ENCODE measurements at regions not wholly inside any gene's neighbourhood (a gene's known extent, or its start where the extent isn't known, plus 50 kb on each side); places are given as distances from the start of the nearest gene placed in this dataset.
"Not testable (repeated sequence)": the region's sequence is repeated elsewhere in the genome, so short reads cannot be mapped to it uniquely, and the experiment has no call there.

DNA sequence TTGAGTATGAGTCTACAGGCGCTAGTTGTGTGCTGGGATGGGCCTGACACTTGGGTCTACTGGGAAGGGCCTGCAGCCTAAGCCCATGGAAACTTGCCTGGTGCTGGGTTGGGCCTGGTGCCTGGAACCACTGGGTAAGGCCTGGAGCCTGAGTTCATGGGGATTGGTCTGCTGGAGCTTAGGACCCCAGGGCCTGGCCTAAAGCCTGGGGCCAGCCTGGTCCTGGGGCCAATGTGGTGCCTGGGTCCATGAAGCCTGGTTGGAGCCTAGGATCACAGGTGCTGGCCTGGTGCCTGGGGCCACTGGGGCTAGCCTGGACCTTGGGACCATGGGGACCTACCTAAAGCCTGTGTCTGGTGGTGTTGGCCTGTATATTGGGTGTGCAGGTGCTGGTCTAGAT is 270.3 kb upstream of the GRIA3 start:
- no peaks in the 10 kb centered on the region for H3K27me3 Mint-ChIP-seq (ENCODE audit: low read depth)
- no peak overlapping the region for H3K4me3 Mint-ChIP-seq
- no peaks in the 10 kb centered on the region for H3K9me3 Mint-ChIP-seq
- no peaks in the 10 kb centered on the region for H3K4me1 Mint-ChIP-seq (ENCODE audit: low read depth)
- no peak for ATAC-seq
- no peaks in the 10 kb centered on the region for H3K36me3 Mint-ChIP-seq (ENCODE audit: insufficient read depth)
- DNase-seq = no peak

GRCh38 chrX:122914256-122914655 is 269.8 kb upstream of the GRIA3 start:
- no peak for DNase-seq
- no peaks in the 10 kb centered on the region for H3K9me3 Mint-ChIP-seq
- no peaks in the 10 kb centered on the region for H3K4me1 Mint-ChIP-seq (ENCODE audit: low read depth)
- H3K4me3 Mint-ChIP-seq = no peak overlapping the region
- H3K36me3 Mint-ChIP-seq (ENCODE audit: insufficient read depth) = no peaks in the 10 kb centered on the region
- ATAC-seq = no peak
- H3K27me3 Mint-ChIP-seq (ENCODE audit: low read depth) = no peaks in the 10 kb centered on the region

DNA sequence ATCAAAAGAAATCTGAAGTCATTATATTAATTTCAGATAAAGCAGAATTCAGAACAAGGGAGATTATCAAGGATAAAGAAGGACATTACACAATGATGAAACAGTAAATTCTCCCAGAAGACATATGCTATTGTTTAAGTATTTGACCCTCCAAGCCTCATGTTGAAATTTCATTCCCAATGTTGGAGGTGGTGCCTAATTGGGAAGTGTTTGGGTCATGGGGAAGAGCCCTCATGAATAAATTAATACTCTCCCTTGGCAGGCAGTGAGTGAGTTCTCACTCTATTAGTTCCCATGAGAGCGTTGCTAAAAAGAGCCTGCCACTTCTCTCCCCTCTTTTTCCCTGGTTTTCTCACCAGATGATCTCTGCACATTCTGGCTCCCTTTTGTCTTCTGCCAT is 249.9 kb upstream of the GRIA3 start:
- H3K4me3 Mint-ChIP-seq = no peak overlapping the region
- no peaks in the 10 kb centered on the region for H3K36me3 Mint-ChIP-seq (ENCODE audit: insufficient read depth)
- no peaks in the 10 kb centered on the region for H3K4me1 Mint-ChIP-seq (ENCODE audit: low read depth)

GRCh38 chrX:122940199-122940598 is 243.9 kb upstream of the GRIA3 start:
- Mint-ChIP-seq H3K4me3 (no peak overlapping the region), H3K9me3 (no peaks in the 10 kb centered on the region), H3K36me3 (ENCODE audit: insufficient read depth) (no peaks in the 10 kb centered on the region), H3K4me1 (ENCODE audit: low read depth) (no peaks in the 10 kb centered on the region), H3K27me3 (ENCODE audit: low read depth) (no peaks in the 10 kb centered on the region)
- DNase-seq (no peak), ATAC-seq (no peak)

More for the DNA sequence above, 249.9 kb upstream of the GRIA3 start:
- Mint-ChIP-seq H3K9me3 (no peaks in the 10 kb centered on the region), H3K27me3 (ENCODE audit: low read depth) (no peaks in the 10 kb centered on the region)
- DNase-seq (no peak), ATAC-seq (no peak)

GRCh38 chrX:122941806-122942205 is 242.3 kb upstream of the GRIA3 start:
- DNase-seq (no peak), ATAC-seq (no peak)
- no peaks in the 10 kb centered on the region for H3K27me3 Mint-ChIP-seq (ENCODE audit: low read depth)
- H3K4me3 Mint-ChIP-seq = no peak overlapping the region
- no peaks in the 10 kb centered on the region for H3K36me3 Mint-ChIP-seq (ENCODE audit: insufficient read depth)
- H3K9me3 Mint-ChIP-seq = no peaks in the 10 kb centered on the region
- no peaks in the 10 kb centered on the region for H3K4me1 Mint-ChIP-seq (ENCODE audit: low read depth)

- Mint-ChIP-seq H3K9me3 (no peaks in the 10 kb centered on the region), H3K4me3 (no peak overlapping the region)
These were observed 240.2 kb upstream of the GRIA3 start for GRCh38 chrX:122943918-122944317.

DNA sequence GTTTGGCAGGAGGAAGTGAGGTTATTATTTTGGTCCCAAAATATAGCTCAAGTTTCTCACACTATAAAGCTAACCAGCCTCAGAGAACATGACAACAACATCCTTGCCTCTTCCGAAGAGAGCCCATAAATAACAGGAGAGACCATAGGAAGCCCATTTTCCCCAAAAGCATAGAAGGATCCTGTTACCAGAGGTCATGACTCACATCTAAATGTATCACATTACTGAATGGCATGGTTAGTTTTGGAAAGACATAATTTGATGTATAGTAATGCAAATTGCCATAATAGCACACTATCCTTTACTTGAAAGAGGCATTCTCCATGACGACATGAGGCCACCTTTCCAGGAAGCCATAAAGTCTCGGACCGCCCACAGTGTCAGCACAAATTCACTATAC is 238.8 kb upstream of the GRIA3 start:
- no peak for ATAC-seq
- DNase-seq = no peak
- Mint-ChIP-seq H3K27me3 (ENCODE audit: low read depth) (no peaks in the 10 kb centered on the region), H3K4me3 (no peak overlapping the region), H3K9me3 (no peaks in the 10 kb centered on the region), H3K4me1 (ENCODE audit: low read depth) (no peaks in the 10 kb centered on the region), H3K36me3 (ENCODE audit: insufficient read depth) (no peaks in the 10 kb centered on the region)

More at GRCh38 chrX:122943918-122944317, 240.2 kb upstream of the GRIA3 start:
- H3K27me3 Mint-ChIP-seq (ENCODE audit: low read depth) = no peaks in the 10 kb centered on the region
- ATAC-seq (no peak), DNase-seq (no peak)
- H3K4me1 Mint-ChIP-seq (ENCODE audit: low read depth) = no peaks in the 10 kb centered on the region
- no peaks in the 10 kb centered on the region for H3K36me3 Mint-ChIP-seq (ENCODE audit: insufficient read depth)

DNA sequence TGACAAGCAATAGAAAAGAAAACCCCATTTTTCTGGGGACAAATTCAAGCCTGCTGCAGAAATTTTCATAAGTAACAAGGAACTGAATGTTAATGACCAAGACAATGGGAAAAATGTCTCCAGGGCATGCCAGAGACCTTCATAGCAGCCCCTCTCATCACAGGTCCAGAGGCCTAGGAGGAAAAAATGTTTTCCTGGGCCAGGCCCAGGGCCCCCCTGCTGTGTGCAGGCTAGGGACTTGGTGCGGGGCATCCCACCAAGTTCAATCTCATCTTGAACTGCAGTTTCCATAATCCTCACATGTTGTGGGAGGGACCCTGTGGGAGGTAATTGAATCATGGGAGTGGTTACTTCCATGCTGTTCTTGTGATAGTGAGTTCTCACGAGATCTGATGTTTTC is 211.5 kb upstream of the GRIA3 start:
- Mint-ChIP-seq H3K36me3 (ENCODE audit: insufficient read depth) (no peaks in the 10 kb centered on the region), H3K27me3 (ENCODE audit: low read depth) (no peaks in the 10 kb centered on the region), H3K4me1 (ENCODE audit: low read depth) (no peaks in the 10 kb centered on the region), H3K4me3 (no peak overlapping the region), H3K9me3 (peaks cover 9% of the 10 kb centered on the region)
- ATAC-seq (no peak), DNase-seq (no peak)

- Mint-ChIP-seq H3K4me1 (ENCODE audit: low read depth) (no peaks in the 10 kb centered on the region), H3K27me3 (ENCODE audit: low read depth) (no peaks in the 10 kb centered on the region), H3K36me3 (ENCODE audit: insufficient read depth) (no peaks in the 10 kb centered on the region), H3K4me3 (no peak overlapping the region), H3K9me3 (no peaks in the 10 kb centered on the region)
- DNase-seq (no peak), ATAC-seq (no peak)
These were observed 201.6 kb upstream of the GRIA3 start for GRCh38 chrX:122982521-122982920.

- ATAC-seq; H3K4me3 Mint-ChIP-seq; H3K4me1 Mint-ChIP-seq (ENCODE audit: low read depth); H3K27me3 Mint-ChIP-seq (ENCODE audit: low read depth); H3K36me3 Mint-ChIP-seq (ENCODE audit: insufficient read depth); H3K9me3 Mint-ChIP-seq; DNase-seq: not testable (repeated sequence)
These were observed 181.2 kb upstream of the GRIA3 start for GRCh38 chrX:123002844-123003243.

DNA sequence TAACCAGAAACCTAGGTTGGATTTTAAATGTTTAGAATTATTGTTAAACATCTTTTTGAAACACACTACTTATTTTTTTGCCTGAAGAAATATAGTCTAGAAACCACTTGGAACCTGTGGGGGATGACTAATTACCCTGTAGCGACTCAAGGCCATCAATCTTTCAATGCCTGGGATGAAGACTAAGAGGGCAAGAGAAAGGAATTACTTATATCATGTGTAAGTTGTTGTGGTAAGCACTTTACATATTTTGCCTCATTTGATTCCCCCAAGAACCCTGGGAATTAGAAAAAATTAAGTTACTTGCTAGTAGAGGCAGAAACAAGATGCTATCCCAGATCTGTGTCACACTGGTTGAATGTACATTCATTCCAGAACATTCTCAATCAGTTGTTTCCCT is 170.9 kb upstream of the GRIA3 start:
- DNase-seq (no peak), ATAC-seq (no peak)
- H3K27me3 Mint-ChIP-seq (ENCODE audit: low read depth) = no peaks in the 10 kb centered on the region
- H3K4me3 Mint-ChIP-seq = no peak overlapping the region
- H3K9me3 Mint-ChIP-seq = peaks cover 6% of the 10 kb centered on the region
- no peaks in the 10 kb centered on the region for H3K4me1 Mint-ChIP-seq (ENCODE audit: low read depth)
- no peaks in the 10 kb centered on the region for H3K36me3 Mint-ChIP-seq (ENCODE audit: insufficient read depth)

- ATAC-seq = no peak
- H3K9me3 Mint-ChIP-seq = no peaks in the 10 kb centered on the region
- H3K27me3 Mint-ChIP-seq (ENCODE audit: low read depth) = no peaks in the 10 kb centered on the region
- H3K36me3 Mint-ChIP-seq (ENCODE audit: insufficient read depth) = no peaks in the 10 kb centered on the region
- H3K4me1 Mint-ChIP-seq (ENCODE audit: low read depth) = no peaks in the 10 kb centered on the region
- H3K4me3 Mint-ChIP-seq = no peak overlapping the region
- no peak for DNase-seq
These were observed 147.7 kb upstream of the GRIA3 start for GRCh38 chrX:123036401-123036800.

DNA sequence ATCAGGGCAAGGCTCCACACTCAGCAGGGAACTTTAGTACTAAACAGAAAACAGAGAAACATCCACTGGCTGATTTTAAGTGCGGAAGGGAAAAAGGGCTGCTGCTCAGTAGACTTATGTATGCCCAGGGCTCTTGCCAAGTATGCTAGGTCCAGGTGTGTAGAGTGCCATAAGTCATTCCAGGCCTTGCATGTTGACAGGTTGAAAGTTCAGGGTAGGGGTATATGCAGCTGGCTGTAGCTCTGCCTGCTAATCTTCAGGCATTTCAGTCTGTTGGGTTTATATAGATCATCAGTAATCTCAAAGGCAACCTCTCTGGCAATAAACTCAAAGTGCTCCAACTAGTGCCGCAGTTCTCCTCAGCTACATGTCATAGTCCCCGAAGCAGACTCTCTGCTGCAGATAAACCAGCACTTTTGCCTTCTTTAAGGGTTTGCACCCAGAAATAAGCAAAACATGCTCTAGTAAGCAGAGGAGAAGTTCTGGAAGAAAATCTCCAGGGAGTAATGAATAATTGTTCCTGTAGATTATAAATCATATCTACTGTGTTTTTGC is 134.9 kb upstream of the GRIA3 start:
- ATAC-seq (no peak), DNase-seq (no peak)
- Mint-ChIP-seq H3K9me3 (no peaks in the 10 kb centered on the region), H3K4me1 (ENCODE audit: low read depth) (no peaks in the 10 kb centered on the region), H3K36me3 (ENCODE audit: insufficient read depth) (no peaks in the 10 kb centered on the region), H3K4me3 (no peak overlapping the region), H3K27me3 (ENCODE audit: low read depth) (no peaks in the 10 kb centered on the region)

- ATAC-seq (no peak), DNase-seq (no peak)
- Mint-ChIP-seq H3K4me3 (no peak overlapping the region), H3K36me3 (ENCODE audit: insufficient read depth) (no peaks in the 10 kb centered on the region), H3K27me3 (ENCODE audit: low read depth) (no peaks in the 10 kb centered on the region), H3K4me1 (ENCODE audit: low read depth) (no peaks in the 10 kb centered on the region), H3K9me3 (no peaks in the 10 kb centered on the region)
These were observed 123.1 kb upstream of the GRIA3 start for GRCh38 chrX:123060986-123061385.

DNA sequence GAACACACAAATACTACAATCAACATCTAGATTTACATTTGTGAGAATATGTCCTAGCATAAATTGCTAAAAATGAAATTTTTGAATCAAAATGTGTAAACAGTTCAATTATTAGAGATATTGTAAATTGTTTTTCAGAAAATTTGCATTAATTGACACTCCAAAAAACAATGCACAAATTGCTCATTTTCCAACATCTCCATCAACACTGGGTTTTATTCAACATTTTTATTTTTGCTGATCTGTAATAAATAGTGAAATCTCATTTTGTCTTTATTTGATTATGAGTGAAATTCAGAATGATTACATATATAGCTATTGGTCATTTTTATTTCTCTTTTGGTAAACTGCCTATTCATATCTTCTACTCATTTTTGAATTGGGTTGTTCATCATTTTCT is 120.0 kb upstream of the GRIA3 start:
- no peaks in the 10 kb centered on the region for H3K9me3 Mint-ChIP-seq
- ATAC-seq = no peak
- no peak for DNase-seq
- no peaks in the 10 kb centered on the region for H3K4me1 Mint-ChIP-seq (ENCODE audit: low read depth)
- H3K36me3 Mint-ChIP-seq (ENCODE audit: insufficient read depth) = no peaks in the 10 kb centered on the region
- H3K4me3 Mint-ChIP-seq = no peak overlapping the region
- no peaks in the 10 kb centered on the region for H3K27me3 Mint-ChIP-seq (ENCODE audit: low read depth)
